ENCODE measurements at regions not wholly inside any gene's neighbourhood (a gene's known extent, or its start where the extent isn't known, plus 50 kb on each side); places are given as distances from the start of the nearest gene placed in this dataset.
"Not testable (repeated sequence)": the region's sequence is repeated elsewhere in the genome, so short reads cannot be mapped to it uniquely, and the experiment has no call there.

GRCh38 chr7:79778786-79779770, 325.6 kb upstream of the MAGI2 start:
- no peak for DNase-seq (ENCODE audit: low read depth in 3 of 3)

- no peak for DNase-seq (ENCODE audit: low read depth in 3 of 3)
These were observed 322.4 kb upstream of the MAGI2 start for GRCh38 chr7:79775911-79776310.

GRCh38 chr7:79774150-79774549, 320.7 kb upstream of the MAGI2 start:
- DNase-seq (ENCODE audit: low read depth in 3 of 3) = no peak

- no peak for DNase-seq (ENCODE audit: low read depth in 3 of 3)
These were observed 317.5 kb upstream of the MAGI2 start for GRCh38 chr7:79770970-79771369.

- DNase-seq (ENCODE audit: low read depth in 3 of 3) = no peak
These were observed 316.6 kb upstream of the MAGI2 start for GRCh38 chr7:79770063-79770462.

GRCh38 chr7:79767876-79768560, 314.6 kb upstream of the MAGI2 start:
- not testable (repeated sequence) for DNase-seq (ENCODE audit: low read depth in 3 of 3)

- not testable (repeated sequence) for DNase-seq (ENCODE audit: low read depth in 3 of 3)
These were observed 313.7 kb upstream of the MAGI2 start for GRCh38 chr7:79767192-79767591.

- DNase-seq (ENCODE audit: low read depth in 3 of 3) = no peak
These were observed 308.5 kb upstream of the MAGI2 start for GRCh38 chr7:79761876-79762429.

GRCh38 chr7:79750941-79751340, 297.5 kb upstream of the MAGI2 start:
- DNase-seq (ENCODE audit: low read depth in 3 of 3) = not testable (repeated sequence)

GRCh38 chr7:79749856-79750255, 296.4 kb upstream of the MAGI2 start:
- no peak for DNase-seq (ENCODE audit: low read depth in 3 of 3)

GRCh38 chr7:79741684-79742083, 288.2 kb upstream of the MAGI2 start:
- DNase-seq (ENCODE audit: low read depth in 3 of 3) = no peak

GRCh38 chr7:79740076-79740475, 286.6 kb upstream of the MAGI2 start:
- no peak for DNase-seq (ENCODE audit: low read depth in 3 of 3)

- DNase-seq (ENCODE audit: low read depth in 3 of 3) = not testable (repeated sequence)
These were observed 285.7 kb upstream of the MAGI2 start for GRCh38 chr7:79739036-79739709.

- no peak for DNase-seq (ENCODE audit: low read depth in 3 of 3)
These were observed 283.0 kb upstream of the MAGI2 start for GRCh38 chr7:79736418-79736817.

GRCh38 chr7:79735012-79735411, 281.5 kb upstream of the MAGI2 start:
- no peak for DNase-seq (ENCODE audit: low read depth in 3 of 3)

- DNase-seq (ENCODE audit: low read depth in 3 of 3) = no peak
These were observed 280.7 kb upstream of the MAGI2 start for GRCh38 chr7:79734181-79734580.

GRCh38 chr7:79732535-79732934, 279.1 kb upstream of the MAGI2 start:
- DNase-seq (ENCODE audit: low read depth in 3 of 3) = no peak

- DNase-seq (ENCODE audit: low read depth in 3 of 3) = no peak
These were observed 277.5 kb upstream of the MAGI2 start for GRCh38 chr7:79730971-79731370.

- DNase-seq (ENCODE audit: low read depth in 3 of 3) = no peak
These were observed 270.6 kb upstream of the MAGI2 start for GRCh38 chr7:79723833-79724618.

GRCh38 chr7:79722217-79722616, 268.8 kb upstream of the MAGI2 start:
- no peak for DNase-seq (ENCODE audit: low read depth in 3 of 3)

GRCh38 chr7:79719216-79719615, 265.7 kb upstream of the MAGI2 start:
- DNase-seq (ENCODE audit: low read depth in 3 of 3) = no peak

All from stimulated activated CD4-positive, alpha-beta T cell treated with anti-CD3 and anti-CD28 coated beads, TNF-alpha, amount 100 ng/mL, for 48 hours (primary cell).